Right lobe of liver (tissue), 6 donors: ENCODE measurements at regions not wholly inside any gene's neighbourhood (a gene's known extent, or its start where the extent isn't known, plus 50 kb on each side); places are given as distances from the start of the nearest gene placed in this dataset.

ENCODE experiments used
- ATAC-seq, 4 donors: fragments of 200-7000 bp; cut with Tn5 transposase; one replicate each; pipeline ENCODE4 v1.9.1; 2020; ENCODE audit warnings: mild to moderate bottlenecking in 4 of 4, moderate library complexity in 4 of 4
- DNase-seq, 3 donors: peaks; one replicate each; pipeline ENCODE4 v3.0.0-alpha.2; 2020
- H3K27ac ChIP-seq, 3 donors: fragments of 200-600 bp; one replicate each; pipeline ENCODE4 v1.8.0; 2022
- H3K27me3 ChIP-seq, 2 donors: fragments of 200-600 bp; one replicate each; pipeline ENCODE4 v1.8.0; 2022
- H3K36me3 ChIP-seq, 4 donors: fragments of 200-600 bp; sonication (generic) in 1 of 4; one replicate each; pipeline versions ENCODE4 v1.5.1 to v1.8.0; 2017 to 2022; ENCODE audit warnings: control low read depth in 1 of 4
- H3K4me1 ChIP-seq, 4 donors: fragments of 200-600 bp; sonication (generic) in 1 of 4; one replicate each; pipeline versions ENCODE4 v1.5.1 to v1.8.0; 2017 to 2022; ENCODE audit warnings: control low read depth in 1 of 4
- H3K4me3 ChIP-seq, 3 donors: fragments of 200-600 bp; one replicate each; pipeline ENCODE4 v1.8.0; 2022
- H3K9me3 ChIP-seq, 4 donors: fragments of 200-600 bp; sonication (generic) in 1 of 4; one replicate each; pipeline versions ENCODE4 v1.5.1 to v1.8.0; 2017 to 2022; ENCODE audit warnings: control low read depth in 1 of 4
- CTCF ChIP-seq, 4 donors: fragments of 200-600 bp in 3 of 4; fragments of 450-650 bp in 1 of 4; IDR thresholded peaks; one replicate each; pipeline versions ENCODE4 v1.5.1 to v1.8.0; 2016 to 2022; ENCODE audit warnings: antibody characterized with exemption in 4 of 4, mild to moderate bottlenecking in 2 of 4
- POLR2A ChIP-seq: fragments of 450-650 bp; IDR thresholded peaks from one replicate; pipeline ENCODE4 v1.6.1; 2017; ENCODE audit warnings: antibody characterized with exemption, mild to moderate bottlenecking
- WGBS: methylation state at CpG from one replicate; pipeline ENCODE4 v1.1.6; 2018; ENCODE audit warnings: low coverage, low lambda C conversion rate; ENCODE audit not compliant: insufficient coverage; ENCODE audit errors: missing lambda C conversion rate; 5-methylcytosine and 5-hydroxymethylcytosine counted together
- intact Hi-C, 2 donors: fragments of 100-400 bp; cut with DNase I; formaldehyde crosslinking; loops; one replicate each; pipeline versions ENCODE4 v1.11.2 to v1.14.1; 2022
- donor health status: DM: no; HTN: yes; CAD: no.
- donor health status: DM: no; HTN: no; CAD: no.
- donor health status: DM: no; HTN: no; CAD: no.
- donor health status: DM: no; HTN: yes; CAD: no.
- donor health status: DM: no; HTN: yes; CAD: no.

GRCh38 chr6:47160702-47161101, 118.6 kb upstream of the ADGRF1 start:
- Histone ChIP-seq H3K27ac (peak overlapping the region in 1 of 3 donors; percentile 3), H3K4me1 (no peaks in the 10 kb centered on the region), H3K4me3 (no peak overlapping the region), H3K9me3 (no peaks in the 10 kb centered on the region), H3K36me3 (no peaks in the 10 kb centered on the region), H3K27me3 (no peaks in the 10 kb centered on the region)
- TF ChIP-seq CTCF (IDR thresholded peaks at IDR 0.05) = no peak
- TF ChIP-seq POLR2A = no peak
- WGBS = 66% methylated on average over 3 of the region's 3 CpGs
- ATAC-seq (peak in 2 of 4 donors; percentile 26 to 65), DNase-seq (no peak)
- intact Hi-C loops = no loop called here

GRCh38 chr6:47159763-47160162, 117.6 kb upstream of the ADGRF1 start:
- H3K4me3 ChIP-seq = no peak overlapping the region
- DNase-seq (no peak), ATAC-seq (no peak)
- WGBS = 86% methylated on average over 1 of the region's 5 CpGs
- H3K4me1 ChIP-seq = no peaks in the 10 kb centered on the region
- no peaks in the 10 kb centered on the region for H3K36me3 ChIP-seq
- intact Hi-C loops = no loop called here
- H3K27me3 ChIP-seq = no peaks in the 10 kb centered on the region
- H3K27ac ChIP-seq = no peak overlapping the region
- H3K9me3 ChIP-seq = no peaks in the 10 kb centered on the region
- TF ChIP-seq POLR2A (no peak), CTCF (IDR thresholded peaks at IDR 0.05) (no peak)

GRCh38 chr6:47157653-47158219, 115.6 kb upstream of the ADGRF1 start:
- ATAC-seq = no peak
- Histone ChIP-seq H3K4me1 (no peaks in the 10 kb centered on the region), H3K27ac (no peak overlapping the region), H3K4me3 (no peak overlapping the region), H3K27me3 (no peaks in the 10 kb centered on the region), H3K36me3 (no peaks in the 10 kb centered on the region), H3K9me3 (no peaks in the 10 kb centered on the region)
- intact Hi-C loops = no loop called here
- WGBS = 36% methylated on average over 2 of the region's 2 CpGs
- TF ChIP-seq POLR2A (no peak), CTCF (IDR thresholded peaks at IDR 0.05) (no peak)
- no peak for DNase-seq

- WGBS = 50% methylated on average over 1 of the region's 1 CpG
- intact Hi-C loops = no loop called here
- no peak for ATAC-seq
Measured at GRCh38 chr6:47157063-47157462, 114.9 kb upstream of the ADGRF1 start.

More at GRCh38 chr6:47157063-47157462, 114.9 kb upstream of the ADGRF1 start:
- Histone ChIP-seq H3K36me3 (no peaks in the 10 kb centered on the region), H3K4me3 (no peak overlapping the region), H3K4me1 (no peaks in the 10 kb centered on the region), H3K27me3 (no peaks in the 10 kb centered on the region), H3K9me3 (no peaks in the 10 kb centered on the region), H3K27ac (no peak overlapping the region)
- no peak for TF ChIP-seq POLR2A
- TF ChIP-seq CTCF (IDR thresholded peaks at IDR 0.05) = no peak
- no peak for DNase-seq
